ENCODE measurements at regions not wholly inside any gene's neighbourhood (a gene's known extent, or its start where the extent isn't known, plus 50 kb on each side); places are given as distances from the start of the nearest gene placed in this dataset.

DNA sequence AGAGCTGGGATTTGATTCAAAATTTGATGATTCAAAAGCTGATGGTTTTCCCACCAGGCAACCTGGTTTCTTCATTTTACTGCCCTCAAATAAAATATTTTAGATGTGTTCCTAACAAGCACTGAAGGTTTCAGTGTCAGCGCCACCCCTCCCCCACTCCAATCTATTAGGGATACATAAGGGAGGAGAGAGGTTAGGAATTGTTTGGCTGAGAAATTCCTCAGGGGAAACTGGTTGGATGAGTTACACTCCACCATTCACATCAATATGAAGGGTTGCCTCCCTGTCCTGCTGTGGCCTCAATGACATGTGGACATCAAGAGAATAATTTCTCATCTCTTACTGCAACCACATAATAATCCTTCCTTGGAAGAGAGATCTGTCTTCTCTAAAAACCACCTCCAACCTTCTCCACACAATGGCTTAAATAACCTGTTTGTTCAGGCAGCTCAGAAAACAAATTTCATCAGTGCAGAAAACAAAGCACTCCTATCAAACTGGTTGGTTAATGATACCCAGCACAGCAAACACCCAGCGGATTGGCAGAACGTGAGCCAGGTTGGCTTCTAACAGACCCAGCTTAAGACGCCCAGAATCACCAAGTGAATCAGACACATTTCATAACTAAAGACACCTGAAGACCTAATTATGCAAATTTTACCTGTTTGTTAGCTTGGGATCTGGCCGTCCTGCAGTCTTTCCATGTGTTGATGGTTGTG is 136.0 kb upstream of the SGK1 start:
- TF ChIP-seq POLR2A (IDR thresholded peaks at IDR 0.05) = no peak
- TF ChIP-seq, protein P1, sequence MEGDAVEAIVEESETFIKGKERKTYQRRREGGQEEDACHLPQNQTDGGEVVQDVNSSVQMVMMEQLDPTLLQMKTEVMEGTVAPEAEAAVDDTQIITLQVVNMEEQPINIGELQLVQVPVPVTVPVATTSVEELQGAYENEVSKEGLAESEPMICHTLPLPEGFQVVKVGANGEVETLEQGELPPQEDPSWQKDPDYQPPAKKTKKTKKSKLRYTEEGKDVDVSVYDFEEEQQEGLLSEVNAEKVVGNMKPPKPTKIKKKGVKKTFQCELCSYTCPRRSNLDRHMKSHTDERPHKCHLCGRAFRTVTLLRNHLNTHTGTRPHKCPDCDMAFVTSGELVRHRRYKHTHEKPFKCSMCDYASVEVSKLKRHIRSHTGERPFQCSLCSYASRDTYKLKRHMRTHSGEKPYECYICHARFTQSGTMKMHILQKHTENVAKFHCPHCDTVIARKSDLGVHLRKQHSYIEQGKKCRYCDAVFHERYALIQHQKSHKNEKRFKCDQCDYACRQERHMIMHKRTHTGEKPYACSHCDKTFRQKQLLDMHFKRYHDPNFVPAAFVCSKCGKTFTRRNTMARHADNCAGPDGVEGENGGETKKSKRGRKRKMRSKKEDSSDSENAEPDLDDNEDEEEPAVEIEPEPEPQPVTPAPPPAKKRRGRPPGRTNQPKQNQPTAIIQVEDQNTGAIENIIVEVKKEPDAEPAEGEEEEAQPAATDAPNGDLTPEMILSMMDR (IDR thresholded peaks at IDR 0.05) = no peak

All from transverse colon (tissue), 3 donors.